HG02588 (cell line): ENCODE measurements at regions not wholly inside any gene's neighbourhood (a gene's known extent, or its start where the extent isn't known, plus 50 kb on each side); places are given as distances from the start of the nearest gene placed in this dataset.

ENCODE experiments used
- ATAC-seq: cut with Tn5 transposase; IDR thresholded peaks from one replicate; pipeline ENCODE4 v1.9.1; 2021; ENCODE audit warnings: mild to moderate bottlenecking, moderate library complexity; ENCODE audit not compliant: unreplicated experiment

DNA sequence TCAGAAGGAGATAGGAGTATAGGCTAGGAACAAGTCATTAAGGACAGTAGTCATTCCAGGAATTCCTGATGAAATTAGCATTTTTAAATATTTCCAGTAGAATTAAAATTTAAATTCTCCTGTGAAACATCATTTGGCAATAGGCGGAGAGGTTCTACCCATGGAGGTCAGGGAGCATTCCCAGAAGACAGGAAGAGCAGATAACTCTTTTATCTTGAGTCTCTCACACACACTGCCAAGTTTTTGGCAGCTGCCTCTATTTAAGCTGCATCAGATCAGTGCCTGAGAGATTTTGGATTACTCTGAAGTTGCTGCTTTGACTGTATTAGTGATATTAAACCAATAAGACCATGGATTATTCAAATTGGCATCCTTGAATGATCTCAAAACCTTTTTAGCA is 714.7 kb downstream of the EPHA4 start:
- ATAC-seq, result no peak

DNA sequence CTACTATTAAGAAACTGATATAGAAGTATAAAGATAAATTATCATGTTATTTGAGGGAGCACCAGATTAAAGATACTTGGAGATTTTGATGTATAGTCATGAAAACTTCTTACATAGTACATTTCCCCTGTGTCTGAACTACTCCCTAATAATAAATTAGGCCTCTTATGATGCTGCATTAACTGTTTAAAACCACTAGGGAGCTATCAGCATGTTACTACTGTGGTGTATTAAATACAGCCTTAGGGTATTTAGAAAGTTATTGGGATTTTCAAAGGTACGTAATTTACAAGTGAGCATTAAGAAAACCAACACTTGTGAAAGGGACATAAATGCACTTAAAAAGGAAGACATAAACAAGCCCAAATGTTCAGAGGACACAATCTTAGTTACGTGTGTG is 714.0 kb downstream of the EPHA4 start:
- no peak for ATAC-seq

GRCh38 chr2:220871909-220872308 is 700.2 kb downstream of the EPHA4 start:
- ATAC-seq, result no peak

GRCh38 chr2:220876080-220876824 is 695.9 kb downstream of the EPHA4 start:
- no peak for ATAC-seq

DNA sequence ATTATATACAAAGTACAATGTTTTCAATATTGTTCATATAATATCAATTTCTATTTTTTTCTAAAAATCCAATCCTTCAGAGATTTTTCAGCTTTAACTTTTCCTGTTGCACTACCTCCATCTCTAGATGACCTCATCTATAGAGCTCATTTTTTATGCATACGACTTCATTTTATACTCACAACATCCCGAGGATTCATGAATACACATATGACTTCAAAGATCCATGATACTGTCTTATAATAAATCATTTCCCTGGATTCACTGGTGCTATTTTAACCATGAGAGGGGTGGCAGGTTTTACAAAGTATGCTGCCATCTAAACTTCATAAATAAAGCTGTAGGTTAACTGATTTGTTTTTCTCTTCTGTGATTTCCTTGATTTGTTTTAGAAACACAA is 694.6 kb downstream of the EPHA4 start:
- ATAC-seq, result no peak

DNA sequence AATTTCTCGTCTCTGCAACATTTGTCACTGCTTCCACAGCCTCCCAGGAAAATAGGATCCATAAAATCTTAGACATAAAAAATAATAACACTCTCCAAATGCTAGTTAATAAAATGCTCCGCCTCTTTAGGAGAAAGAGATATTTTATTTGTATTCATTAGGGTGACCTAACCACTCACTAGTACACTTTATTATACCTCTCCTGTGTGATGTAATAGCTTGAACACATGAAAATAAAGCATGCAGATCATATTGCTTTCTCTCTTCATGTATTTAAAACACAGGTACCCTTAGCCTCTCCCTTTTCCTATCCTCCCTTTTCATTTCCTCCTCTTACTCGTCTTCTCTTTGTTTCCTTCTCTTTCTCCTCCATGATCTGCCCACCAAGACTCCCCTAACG is 694.2 kb downstream of the EPHA4 start:
- ATAC-seq, result no peak

- no peak for ATAC-seq
Measured at GRCh38 chr2:220880623-220881596, 691.2 kb downstream of the EPHA4 start.

DNA sequence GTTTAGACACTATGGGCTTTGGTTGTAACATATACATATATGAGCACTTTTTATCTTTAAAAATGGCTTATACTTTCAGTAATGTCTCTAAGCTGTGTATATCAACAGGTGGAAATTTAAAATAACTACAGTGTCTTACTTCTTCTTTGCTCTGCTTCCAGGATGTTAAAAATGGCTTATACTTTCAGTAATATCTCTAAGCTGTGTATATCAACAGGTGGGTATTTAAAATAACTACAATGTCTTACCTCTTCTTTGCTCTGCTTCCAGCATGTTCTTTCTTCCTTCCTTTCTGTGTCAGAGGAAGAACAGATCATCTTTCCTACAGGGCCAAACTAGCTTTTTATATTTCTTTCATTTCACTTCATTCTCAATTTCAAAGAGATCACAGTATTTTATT is 689.6 kb downstream of the EPHA4 start:
- no peak for ATAC-seq

DNA sequence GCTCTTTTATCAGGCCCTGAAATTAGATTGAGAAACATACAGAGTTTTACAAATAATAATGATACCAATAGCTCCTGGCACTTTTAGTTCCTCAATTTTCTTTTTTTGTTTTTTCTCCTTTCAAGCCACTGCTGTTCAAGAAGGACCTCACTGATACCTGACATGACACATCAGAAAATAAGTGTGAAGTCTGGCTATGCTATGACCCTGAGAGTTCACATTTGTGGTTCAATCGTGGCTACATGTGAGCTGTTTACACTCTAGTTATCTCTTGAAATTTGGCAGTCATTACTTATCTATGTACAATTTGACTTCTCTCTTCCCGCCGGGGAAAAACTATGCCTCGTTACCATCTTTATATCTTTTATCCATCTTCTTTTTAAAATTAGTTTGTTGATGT is 686.5 kb downstream of the EPHA4 start:
- ATAC-seq, result no peak

GRCh38 chr2:220887271-220887870 is 684.7 kb downstream of the EPHA4 start:
- no peak for ATAC-seq

DNA sequence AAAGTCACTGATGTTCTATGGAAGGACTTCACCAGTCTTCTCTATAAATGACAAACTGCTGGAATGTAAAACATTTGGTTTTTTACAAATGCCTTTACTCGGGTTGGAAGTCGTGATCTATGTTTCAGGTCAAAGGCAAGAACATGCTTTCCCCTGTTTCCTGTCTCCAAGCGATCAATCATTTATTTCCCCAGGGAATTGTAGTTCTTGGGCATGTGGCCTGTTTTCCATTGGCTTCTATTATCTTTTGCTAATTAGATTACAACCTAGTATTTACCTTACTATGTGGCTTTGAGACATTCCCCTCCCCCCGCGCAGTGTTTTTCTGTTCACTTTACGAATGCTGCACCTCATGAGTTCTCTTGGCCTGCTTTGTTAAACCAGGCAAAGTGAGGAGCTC is 684.2 kb downstream of the EPHA4 start:
- no peak for ATAC-seq

- ATAC-seq, result no peak
Measured at GRCh38 chr2:220890931-220891330, 681.2 kb downstream of the EPHA4 start.

- ATAC-seq, result no peak
Measured at GRCh38 chr2:220891405-220891804, 680.7 kb downstream of the EPHA4 start.

DNA sequence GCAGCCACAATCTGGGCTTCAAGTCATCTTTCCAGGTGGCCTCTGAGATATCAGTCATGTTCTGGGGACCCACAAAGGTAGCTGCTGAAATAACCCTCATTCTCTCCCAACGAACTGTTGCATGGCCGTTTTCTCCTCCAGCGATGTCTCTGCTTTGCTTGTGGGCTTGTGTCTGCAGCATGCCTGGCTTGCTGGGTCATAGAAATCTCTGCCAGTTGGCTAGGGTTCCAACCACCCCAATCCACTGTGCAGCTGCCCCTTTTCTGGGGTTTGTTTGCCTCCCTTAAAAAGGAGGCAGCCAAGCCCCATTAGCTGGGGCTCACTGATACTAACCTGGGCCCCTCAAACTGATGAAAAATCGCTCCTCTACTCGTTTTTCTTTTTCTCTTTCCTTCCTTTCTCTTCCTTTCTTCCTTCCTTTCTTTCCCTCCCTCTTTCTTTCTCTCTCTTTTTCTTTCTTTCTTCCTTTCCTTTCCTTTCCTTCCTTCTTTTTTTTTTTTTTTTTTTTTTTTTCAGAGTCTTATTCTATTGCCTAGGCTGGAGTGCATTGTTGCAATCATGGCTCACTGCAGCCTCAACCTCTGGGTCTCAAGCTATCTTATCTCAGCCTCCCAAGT is 680.0 kb downstream of the EPHA4 start:
- no peak for ATAC-seq

DNA sequence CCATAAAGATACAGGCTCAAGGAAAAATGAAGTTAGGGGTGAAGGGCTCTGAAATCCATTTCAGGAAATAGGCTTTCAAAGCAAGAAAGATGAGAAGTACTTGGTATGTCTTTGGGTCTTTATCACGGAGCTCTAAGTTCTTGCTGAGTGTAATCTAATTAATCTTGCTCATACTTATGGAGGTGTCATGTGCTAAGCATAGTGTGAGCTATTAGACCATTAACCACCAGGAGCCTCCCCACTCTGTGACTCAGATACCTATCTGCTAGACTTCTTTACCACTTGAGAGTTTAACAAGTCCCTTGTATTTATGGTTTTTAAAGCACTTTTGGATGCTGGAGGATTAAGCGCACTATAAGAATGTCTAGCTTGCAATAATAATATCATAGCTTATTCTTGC is 678.7 kb downstream of the EPHA4 start:
- no peak for ATAC-seq

- ATAC-seq, result no peak
Measured at GRCh38 chr2:220894069-220894468, 678.0 kb downstream of the EPHA4 start.

DNA sequence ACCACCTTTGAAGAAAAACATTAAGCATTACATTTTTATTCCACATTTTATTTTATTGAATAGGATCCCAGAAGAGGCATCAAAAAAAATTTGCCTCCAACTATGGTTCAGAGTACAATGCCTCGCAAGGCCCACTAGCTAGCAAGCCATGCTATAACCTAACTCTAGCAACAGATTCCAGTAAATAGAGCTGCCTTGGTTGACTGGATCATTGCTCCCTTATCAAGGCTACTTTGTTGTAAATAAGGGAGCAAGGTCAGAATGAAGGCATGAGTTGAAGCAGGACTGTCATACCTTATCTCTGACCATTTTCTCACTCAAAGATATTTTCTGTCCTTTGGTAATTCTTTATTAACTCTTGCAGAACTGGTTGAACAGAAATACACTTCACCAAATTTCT is 672.6 kb downstream of the EPHA4 start:
- no peak for ATAC-seq

DNA sequence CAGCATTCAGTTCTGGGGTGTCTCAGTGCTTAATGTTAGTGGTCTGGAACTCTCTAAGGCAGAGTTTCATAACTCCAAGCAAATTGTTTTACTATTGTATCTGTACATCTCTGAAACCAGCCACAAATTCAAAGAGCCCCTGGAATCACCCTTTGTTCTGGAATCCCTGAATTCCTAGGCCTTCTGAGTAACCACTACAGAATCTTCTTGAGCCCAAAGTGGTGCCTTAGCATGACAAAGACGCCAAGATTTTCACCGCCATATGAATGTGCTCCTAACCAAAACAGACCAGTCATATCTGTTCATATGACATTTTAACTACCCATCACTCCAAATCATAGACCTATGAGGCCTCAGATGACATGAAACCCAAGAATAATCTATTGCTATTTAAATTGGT is 668.1 kb downstream of the EPHA4 start:
- ATAC-seq, result no peak

DNA sequence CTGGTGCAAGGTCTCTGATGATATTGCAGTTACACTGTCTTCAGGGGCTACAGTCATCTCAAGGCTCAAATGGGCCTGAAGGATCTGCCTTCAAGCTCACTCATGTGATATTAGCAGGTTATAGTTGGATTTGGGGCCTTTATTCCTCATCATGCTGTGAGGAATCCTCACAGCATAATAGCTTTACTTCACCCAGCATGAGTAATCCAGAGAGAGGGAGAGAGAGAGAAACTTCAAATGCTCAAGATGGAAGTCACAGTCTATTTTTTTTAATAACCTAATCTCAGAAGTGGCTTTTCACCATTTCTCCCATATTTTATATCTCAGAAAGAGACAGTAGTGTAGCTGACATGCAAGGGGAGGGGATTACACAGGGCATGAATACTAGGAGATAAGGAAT is 658.7 kb downstream of the EPHA4 start:
- ATAC-seq, result no peak

- no peak for ATAC-seq
Measured at GRCh38 chr2:220915092-220915623, 656.9 kb downstream of the EPHA4 start.

- ATAC-seq, result no peak
Measured at GRCh38 chr2:220916931-220917330, 655.2 kb downstream of the EPHA4 start.
